ENCODE measurements at regions not wholly inside any gene's neighbourhood (a gene's known extent, or its start where the extent isn't known, plus 50 kb on each side); places are given as distances from the start of the nearest gene placed in this dataset.

DNA sequence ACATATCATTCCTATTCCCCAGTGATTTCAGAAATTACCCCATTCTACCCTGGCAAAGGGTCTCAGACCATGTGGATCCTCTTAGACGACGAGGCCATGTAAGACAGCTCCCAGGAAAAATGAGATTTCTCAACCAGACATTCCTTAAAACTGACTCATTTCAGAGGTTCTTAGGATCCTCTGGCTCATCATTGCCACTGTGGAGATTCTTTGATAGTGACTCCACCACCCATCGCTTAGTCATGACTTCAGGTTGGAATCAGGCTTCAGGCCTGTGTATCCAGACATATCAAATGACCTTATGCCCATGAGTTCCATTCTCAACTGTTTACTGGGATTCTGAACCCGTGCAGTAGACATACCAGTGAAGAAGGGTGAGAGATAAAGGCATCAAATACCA, 245.6 kb upstream of the TCF4 start:
- WGBS, 2 donors, result 15 to 35% methylated on average over 3 to 4 of the region's 4 CpGs
- intact Hi-C loops (cut with DNase I), result no loop called here
- Histone ChIP-seq H3K9me3 (no peaks in the 10 kb centered on the region), H3K27ac (peak overlapping the region in 1 of 4 donors; percentile 8), H3K4me1 (no peaks in the 10 kb centered on the region), H3K36me3 (no peaks in the 10 kb centered on the region), H3K4me3 (no peak overlapping the region), H3K27me3 (no peaks in the 10 kb centered on the region)
- TF ChIP-seq POLR2A (IDR thresholded peaks at IDR 0.05), result no peak
- TF ChIP-seq, protein P1, sequence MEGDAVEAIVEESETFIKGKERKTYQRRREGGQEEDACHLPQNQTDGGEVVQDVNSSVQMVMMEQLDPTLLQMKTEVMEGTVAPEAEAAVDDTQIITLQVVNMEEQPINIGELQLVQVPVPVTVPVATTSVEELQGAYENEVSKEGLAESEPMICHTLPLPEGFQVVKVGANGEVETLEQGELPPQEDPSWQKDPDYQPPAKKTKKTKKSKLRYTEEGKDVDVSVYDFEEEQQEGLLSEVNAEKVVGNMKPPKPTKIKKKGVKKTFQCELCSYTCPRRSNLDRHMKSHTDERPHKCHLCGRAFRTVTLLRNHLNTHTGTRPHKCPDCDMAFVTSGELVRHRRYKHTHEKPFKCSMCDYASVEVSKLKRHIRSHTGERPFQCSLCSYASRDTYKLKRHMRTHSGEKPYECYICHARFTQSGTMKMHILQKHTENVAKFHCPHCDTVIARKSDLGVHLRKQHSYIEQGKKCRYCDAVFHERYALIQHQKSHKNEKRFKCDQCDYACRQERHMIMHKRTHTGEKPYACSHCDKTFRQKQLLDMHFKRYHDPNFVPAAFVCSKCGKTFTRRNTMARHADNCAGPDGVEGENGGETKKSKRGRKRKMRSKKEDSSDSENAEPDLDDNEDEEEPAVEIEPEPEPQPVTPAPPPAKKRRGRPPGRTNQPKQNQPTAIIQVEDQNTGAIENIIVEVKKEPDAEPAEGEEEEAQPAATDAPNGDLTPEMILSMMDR (IDR thresholded peaks at IDR 0.05), result no peak
- no peak for DNase-seq

DNA sequence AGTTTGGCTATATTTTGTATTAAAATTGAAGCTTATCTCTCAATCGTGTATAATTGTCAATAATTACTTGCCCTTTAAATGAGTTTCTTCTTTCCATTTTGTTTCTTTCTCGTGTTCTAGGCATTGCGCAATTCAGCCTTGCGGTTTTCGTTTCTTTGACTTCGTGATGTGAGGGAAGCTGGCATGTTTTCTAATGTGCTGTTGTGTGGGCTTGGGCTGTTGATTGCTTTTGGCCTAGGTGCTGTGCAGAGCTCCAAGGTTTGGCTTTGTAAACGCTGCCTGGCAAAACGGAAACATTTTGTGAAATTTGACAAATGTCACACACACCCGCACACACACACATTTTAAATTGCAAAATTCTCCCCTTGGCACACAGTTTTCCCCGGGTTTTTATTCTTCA, 242.6 kb upstream of the TCF4 start:
- Histone ChIP-seq H3K9me3 (no peaks in the 10 kb centered on the region), H3K27ac (no peak overlapping the region), H3K27me3 (no peaks in the 10 kb centered on the region), H3K4me1 (no peaks in the 10 kb centered on the region), H3K36me3 (no peaks in the 10 kb centered on the region), H3K4me3 (no peak overlapping the region)
- intact Hi-C loops (cut with DNase I), result no loop called here
- TF ChIP-seq POLR2A (IDR thresholded peaks at IDR 0.05), result no peak
- TF ChIP-seq, protein P1 (IDR thresholded peaks at IDR 0.05), result no peak
- DNase-seq, result no peak
- 75 to 86% methylated on average over 10 of the region's 10 CpGs for WGBS, 2 donors

DNA sequence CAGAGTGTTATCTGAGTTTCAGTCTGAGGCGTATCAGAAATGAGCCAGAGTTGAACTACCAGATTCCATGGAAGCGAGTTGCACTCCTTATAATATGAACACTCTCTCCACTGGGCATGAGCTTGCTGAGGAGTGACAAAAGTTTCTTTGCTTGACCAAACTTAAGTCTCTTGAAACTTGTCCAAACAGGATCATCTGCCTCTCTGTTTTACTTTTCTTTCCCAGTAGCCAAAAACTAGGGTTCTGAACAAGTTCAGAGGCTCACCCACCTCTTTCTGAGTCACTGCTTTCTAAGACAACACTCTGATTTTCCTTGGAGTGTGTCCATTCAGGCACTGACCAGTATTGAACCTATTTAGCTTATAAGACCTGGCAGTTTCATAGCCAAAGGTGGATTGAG, 233.2 kb upstream of the TCF4 start:
- no peak overlapping the region for H3K27ac ChIP-seq
- peaks cover 0 to 6% (median 0%) of the 10 kb centered on the region in 3 donors for H3K4me1 ChIP-seq
- 51 to 55% methylated on average over 2 of the region's 2 CpGs for WGBS, 2 donors
- H3K9me3 ChIP-seq, result no peaks in the 10 kb centered on the region
- no peak overlapping the region for H3K4me3 ChIP-seq
- DNase-seq, result no peak
- TF ChIP-seq POLR2A (IDR thresholded peaks at IDR 0.05), result no peak
- TF ChIP-seq, protein P1 (IDR thresholded peaks at IDR 0.05), result no peak
- H3K36me3 ChIP-seq, result no peaks in the 10 kb centered on the region
- intact Hi-C loops (cut with DNase I), result no loop called here
- H3K27me3 ChIP-seq, result no peaks in the 10 kb centered on the region

DNA sequence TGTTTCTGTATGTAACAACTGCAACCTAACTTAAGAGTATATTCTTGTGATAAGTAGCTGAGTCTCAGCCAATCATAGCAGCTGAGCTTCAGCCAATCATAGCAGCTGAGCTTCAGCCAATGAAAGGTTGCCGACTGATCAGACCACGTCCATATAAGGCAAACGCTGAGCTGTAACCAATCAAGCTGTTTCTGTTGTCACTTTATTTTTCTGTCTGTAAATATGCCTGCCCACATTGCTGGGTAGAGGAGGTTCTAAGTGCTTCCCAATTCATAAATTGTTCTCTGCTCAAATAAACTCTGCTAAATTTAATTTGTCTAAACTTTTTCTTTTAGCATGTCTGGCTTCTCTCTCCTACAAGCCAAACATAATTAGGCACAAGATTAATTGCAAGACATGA, 231.5 kb upstream of the TCF4 start:
- Histone ChIP-seq H3K4me1 (peaks cover 0 to 6% (median 0%) of the 10 kb centered on the region in 3 donors), H3K36me3 (no peaks in the 10 kb centered on the region), H3K4me3 (no peak overlapping the region), H3K9me3 (no peaks in the 10 kb centered on the region), H3K27ac (no peak overlapping the region), H3K27me3 (no peaks in the 10 kb centered on the region)
- TF ChIP-seq, protein P1 (IDR thresholded peaks at IDR 0.05), result no peak
- TF ChIP-seq POLR2A (IDR thresholded peaks at IDR 0.05), result no peak
- WGBS, 2 donors, result 90 to 96% methylated on average over 3 of the region's 3 CpGs
- no peak for DNase-seq
- intact Hi-C loops (cut with DNase I), result no loop called here

DNA sequence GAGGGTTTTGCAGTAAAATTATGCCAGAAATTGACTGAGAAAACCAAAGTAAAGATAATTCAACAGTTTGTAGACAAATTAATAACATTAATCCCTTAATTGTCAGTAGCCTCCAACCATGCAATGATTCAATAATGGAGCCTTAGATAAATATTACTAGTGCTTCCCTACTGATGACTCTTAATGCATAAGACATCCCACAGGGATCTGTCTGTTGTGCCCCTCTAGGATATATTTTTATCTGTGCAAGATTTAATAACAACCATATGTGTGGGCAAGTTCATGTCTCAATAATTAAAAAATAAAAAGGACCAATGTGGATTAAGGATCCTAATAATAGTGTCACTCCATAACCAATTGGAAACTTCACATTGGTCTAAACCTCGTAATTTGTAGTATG, 230.3 kb upstream of the TCF4 start:
- Histone ChIP-seq H3K9me3 (no peaks in the 10 kb centered on the region), H3K4me1 (peaks cover 0 to 6% (median 0%) of the 10 kb centered on the region in 3 donors), H3K27me3 (no peaks in the 10 kb centered on the region), H3K36me3 (no peaks in the 10 kb centered on the region), H3K4me3 (no peak overlapping the region), H3K27ac (no peak overlapping the region)
- intact Hi-C loops (cut with DNase I), result no loop called here
- TF ChIP-seq, protein P1 (IDR thresholded peaks at IDR 0.05), result no peak
- TF ChIP-seq POLR2A (IDR thresholded peaks at IDR 0.05), result no peak
- WGBS, 2 donors, result 86 to 90% methylated on average over 1 of the region's 1 CpG
- DNase-seq, result no peak
